Right atrium auricular region (tissue), 2 donors: ENCODE measurements at regions not wholly inside any gene's neighbourhood (a gene's known extent, or its start where the extent isn't known, plus 50 kb on each side); places are given as distances from the start of the nearest gene placed in this dataset.

Experiments
- DNase-seq: peaks from one replicate; pipeline ENCODE4 v3.0.0-alpha.2; 2019; ENCODE audit warnings: low spot score
- H3K27ac ChIP-seq, 2 donors: fragments of 200-600 bp; sonication (generic); 1 replicate in 1 of 2; 2 replicates in 1 of 2; pipeline ENCODE4 v1.5.1; 2016 to 2019
- H3K27me3 ChIP-seq, 2 donors: fragments of 200-600 bp; sonication (generic); one replicate each; pipeline versions ENCODE4 v1.5.1 to v1.6.0; 2017 to 2019
- H3K36me3 ChIP-seq: fragments of 200-600 bp; sonication (generic); one replicate; pipeline ENCODE4 v1.5.1; 2016
- H3K4me1 ChIP-seq, 2 donors: fragments of 200-600 bp; sonication (generic); one replicate each; pipeline versions ENCODE4 v1.5.1 to v1.6.0; 2017 to 2019
- H3K4me3 ChIP-seq, 2 donors: fragments of 200-600 bp; sonication (generic); 1 replicate in 1 of 2; 2 replicates in 1 of 2; pipeline ENCODE4 v1.5.1; 2017 to 2019; ENCODE audit warnings: mild to moderate bottlenecking in 1 of 2, moderate library complexity in 1 of 2
- H3K9me3 ChIP-seq, 2 donors: fragments of 200-600 bp; sonication (generic); one replicate each; pipeline ENCODE4 v1.5.1; 2019
- TF ChIP-seq, protein P1 (sequence below), 2 donors: fragments of 200-600 bp; sonication (generic); IDR thresholded peaks; one replicate each; pipeline ENCODE4 v1.5.1; 2019; ENCODE audit warnings: antibody characterized with exemption in 2 of 2

- no peaks in the 10 kb centered on the region for H3K9me3 ChIP-seq
- TF ChIP-seq, protein P1, sequence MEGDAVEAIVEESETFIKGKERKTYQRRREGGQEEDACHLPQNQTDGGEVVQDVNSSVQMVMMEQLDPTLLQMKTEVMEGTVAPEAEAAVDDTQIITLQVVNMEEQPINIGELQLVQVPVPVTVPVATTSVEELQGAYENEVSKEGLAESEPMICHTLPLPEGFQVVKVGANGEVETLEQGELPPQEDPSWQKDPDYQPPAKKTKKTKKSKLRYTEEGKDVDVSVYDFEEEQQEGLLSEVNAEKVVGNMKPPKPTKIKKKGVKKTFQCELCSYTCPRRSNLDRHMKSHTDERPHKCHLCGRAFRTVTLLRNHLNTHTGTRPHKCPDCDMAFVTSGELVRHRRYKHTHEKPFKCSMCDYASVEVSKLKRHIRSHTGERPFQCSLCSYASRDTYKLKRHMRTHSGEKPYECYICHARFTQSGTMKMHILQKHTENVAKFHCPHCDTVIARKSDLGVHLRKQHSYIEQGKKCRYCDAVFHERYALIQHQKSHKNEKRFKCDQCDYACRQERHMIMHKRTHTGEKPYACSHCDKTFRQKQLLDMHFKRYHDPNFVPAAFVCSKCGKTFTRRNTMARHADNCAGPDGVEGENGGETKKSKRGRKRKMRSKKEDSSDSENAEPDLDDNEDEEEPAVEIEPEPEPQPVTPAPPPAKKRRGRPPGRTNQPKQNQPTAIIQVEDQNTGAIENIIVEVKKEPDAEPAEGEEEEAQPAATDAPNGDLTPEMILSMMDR (IDR thresholded peaks at IDR 0.05), result no peak
- DNase-seq, result no peak
These were observed 1579.3 kb downstream of the C4orf33 start for GRCh38 chr4:130675266-130675665.

GRCh38 chr4:130689181-130689580, 1593.2 kb downstream of the C4orf33 start:
- Histone ChIP-seq H3K27ac (no peak overlapping the region), H3K36me3 (no peaks in the 10 kb centered on the region), H3K4me3 (no peak overlapping the region), H3K9me3 (no peaks in the 10 kb centered on the region), H3K4me1 (no peaks in the 10 kb centered on the region), H3K27me3 (no peaks in the 10 kb centered on the region)
- TF ChIP-seq, protein P1 (IDR thresholded peaks at IDR 0.05), result no peak
- DNase-seq, result no peak

More at GRCh38 chr4:130675266-130675665, 1579.3 kb downstream of the C4orf33 start:
- H3K27me3 ChIP-seq, result no peaks in the 10 kb centered on the region
- H3K4me3 ChIP-seq, result no peak overlapping the region
- no peaks in the 10 kb centered on the region for H3K4me1 ChIP-seq
- H3K36me3 ChIP-seq, result no peaks in the 10 kb centered on the region
- H3K27ac ChIP-seq, result no peak overlapping the region

DNA sequence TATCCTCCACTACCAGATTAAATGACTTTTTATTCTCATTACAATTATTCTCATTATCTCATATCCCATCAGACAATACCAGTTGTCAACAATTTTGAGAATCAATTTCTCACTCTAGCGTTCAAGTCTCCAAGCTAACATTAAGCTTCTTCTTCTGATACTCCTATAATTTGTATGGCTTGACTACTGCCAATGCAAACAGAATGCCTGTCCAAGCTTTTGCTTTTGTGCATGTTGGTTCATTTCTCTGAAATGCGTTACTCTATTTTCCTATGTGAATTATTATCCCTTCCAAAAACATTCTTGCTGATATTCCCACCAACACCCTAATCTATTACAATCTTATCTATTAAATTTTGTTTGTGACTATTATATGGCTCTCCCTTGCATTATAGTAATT, 1602.3 kb downstream of the C4orf33 start:
- no peaks in the 10 kb centered on the region for H3K9me3 ChIP-seq
- TF ChIP-seq, protein P1 (IDR thresholded peaks at IDR 0.05), result no peak
- no peak overlapping the region for H3K4me3 ChIP-seq
- H3K4me1 ChIP-seq, result no peaks in the 10 kb centered on the region
- no peak for DNase-seq
- H3K27me3 ChIP-seq, result no peaks in the 10 kb centered on the region
- no peaks in the 10 kb centered on the region for H3K36me3 ChIP-seq
- no peak overlapping the region for H3K27ac ChIP-seq

- Histone ChIP-seq H3K27ac (no peak overlapping the region), H3K27me3 (no peaks in the 10 kb centered on the region), H3K36me3 (no peaks in the 10 kb centered on the region), H3K9me3 (no peaks in the 10 kb centered on the region), H3K4me3 (no peak overlapping the region), H3K4me1 (no peaks in the 10 kb centered on the region)
- TF ChIP-seq, protein P1 (IDR thresholded peaks at IDR 0.05), result no peak
- no peak for DNase-seq
These were observed 1603.1 kb downstream of the C4orf33 start for GRCh38 chr4:130699004-130699403.

DNA sequence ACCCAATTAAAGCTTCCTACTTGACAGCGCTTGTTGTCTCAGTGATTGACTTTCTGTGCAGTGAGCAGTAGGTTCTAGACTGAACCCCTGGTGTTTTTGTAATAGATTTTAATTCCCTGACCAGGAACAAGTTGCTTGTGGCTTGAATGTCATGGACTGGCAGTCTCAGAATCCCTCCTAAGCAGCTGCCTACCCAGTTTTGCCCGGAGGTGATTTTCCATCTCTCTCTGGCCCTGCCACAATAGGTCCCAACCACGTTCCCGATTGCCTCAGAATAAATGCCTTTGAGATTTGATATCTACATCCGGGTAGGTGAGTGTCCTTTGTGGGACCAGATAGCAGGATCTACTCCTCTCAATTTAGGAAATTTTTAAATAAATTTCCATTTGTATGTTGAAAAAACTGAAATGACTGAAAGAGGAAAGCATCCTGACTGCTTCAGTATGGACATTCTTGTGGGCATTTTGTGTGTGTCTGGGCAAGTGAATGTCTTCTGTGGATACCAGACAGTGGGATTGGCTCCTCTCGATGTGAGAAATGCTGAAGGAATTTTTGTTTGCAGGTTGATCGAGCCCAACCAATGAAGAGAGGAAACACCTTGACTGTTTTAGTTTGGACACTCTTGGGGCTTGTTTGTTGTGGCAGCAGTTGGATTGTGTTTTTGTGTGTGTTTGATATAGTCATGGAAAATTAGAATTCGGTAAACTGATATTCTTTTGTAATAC, 1607.4 kb downstream of the C4orf33 start:
- Histone ChIP-seq H3K4me3 (no peak overlapping the region), H3K27ac (no peak overlapping the region), H3K27me3 (no peaks in the 10 kb centered on the region), H3K36me3 (no peaks in the 10 kb centered on the region), H3K9me3 (no peaks in the 10 kb centered on the region), H3K4me1 (no peaks in the 10 kb centered on the region)
- TF ChIP-seq, protein P1 (IDR thresholded peaks at IDR 0.05), result no peak
- no peak for DNase-seq

DNA sequence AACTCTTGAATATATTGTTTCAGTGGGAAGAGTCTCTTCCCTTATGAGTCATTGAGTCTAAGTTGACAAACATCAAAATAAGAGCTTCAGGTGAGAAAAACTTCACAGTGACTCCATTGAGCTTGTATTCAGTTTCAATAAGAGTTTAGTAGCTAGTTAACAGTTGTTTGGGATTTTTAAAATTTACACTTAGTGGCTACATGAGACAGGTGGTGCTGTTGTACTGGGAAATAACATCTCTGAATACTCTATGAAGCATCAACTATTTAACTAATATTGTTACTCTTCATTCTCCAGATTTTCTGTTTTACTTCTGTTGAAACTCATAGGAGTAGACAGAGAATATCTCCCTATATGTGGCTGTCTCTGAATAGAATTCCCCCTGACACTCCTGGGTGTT, 1609.1 kb downstream of the C4orf33 start:
- no peak overlapping the region for H3K4me3 ChIP-seq
- no peak for DNase-seq
- no peaks in the 10 kb centered on the region for H3K4me1 ChIP-seq
- H3K27me3 ChIP-seq, result no peaks in the 10 kb centered on the region
- H3K36me3 ChIP-seq, result no peaks in the 10 kb centered on the region
- H3K9me3 ChIP-seq, result no peaks in the 10 kb centered on the region
- TF ChIP-seq, protein P1 (IDR thresholded peaks at IDR 0.05), result no peak
- H3K27ac ChIP-seq, result no peak overlapping the region
